Loucy (cell line): ENCODE measurements at regions not wholly inside any gene's neighbourhood (a gene's known extent, or its start where the extent isn't known, plus 50 kb on each side); places are given as distances from the start of the nearest gene placed in this dataset.

Experiments
- CTCF ChIP-seq: fragments of 200-600 bp; sonication (generic); conservative IDR thresholded peaks from 2 replicates; pipeline ENCODE4 v1.5.1; 2014; ENCODE audit warnings: mild to moderate bottlenecking, antibody characterized with exemption, low read length
- EZH2phosphoT487 ChIP-seq: fragments of 200-600 bp; IDR thresholded peaks from 2 replicates; pipeline ENCODE4 v1.6.1; 2018; ENCODE audit warnings: antibody characterized with exemption, mild to moderate bottlenecking, moderate library complexity, borderline replicate concordance

- no peak for TF ChIP-seq CTCF
- no peak for TF ChIP-seq EZH2phosphoT487
Observed at GRCh38 chr1:67596674-67597073, 88.3 kb upstream of the GADD45A start.
